SIG-M5 (cell line): ENCODE measurements at regions not wholly inside any gene's neighbourhood (a gene's known extent, or its start where the extent isn't known, plus 50 kb on each side); places are given as distances from the start of the nearest gene placed in this dataset.
"Not testable (repeated sequence)": the region's sequence is repeated elsewhere in the genome, so short reads cannot be mapped to it uniquely, and the experiment has no call there.

Source experiments
- DNase-seq: peaks from one replicate; lab custom pipeline; 2025; lab: John Stamatoyannopoulos, UW

DNA sequence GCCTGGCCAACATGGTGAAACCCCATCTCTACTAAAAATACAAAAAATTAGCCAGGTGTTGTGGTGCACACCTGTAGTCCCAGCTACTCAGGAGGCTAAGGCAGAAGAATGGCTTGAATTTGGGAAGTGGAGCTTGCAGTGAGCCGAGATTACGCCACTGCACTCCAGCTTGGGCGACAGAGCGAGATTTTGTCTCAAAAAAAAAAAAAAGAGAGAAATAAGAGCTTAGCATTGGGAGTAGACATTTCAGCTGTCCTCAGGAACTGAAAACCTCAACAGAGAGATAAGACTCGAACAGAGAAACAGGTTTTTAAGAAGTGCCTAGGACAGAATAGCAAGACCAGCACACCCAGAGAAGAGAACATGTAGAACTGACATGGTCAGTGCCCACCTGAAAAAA lies 262.6 kb upstream of the RAB4A start:
- DNase-seq: not testable (repeated sequence)

DNA sequence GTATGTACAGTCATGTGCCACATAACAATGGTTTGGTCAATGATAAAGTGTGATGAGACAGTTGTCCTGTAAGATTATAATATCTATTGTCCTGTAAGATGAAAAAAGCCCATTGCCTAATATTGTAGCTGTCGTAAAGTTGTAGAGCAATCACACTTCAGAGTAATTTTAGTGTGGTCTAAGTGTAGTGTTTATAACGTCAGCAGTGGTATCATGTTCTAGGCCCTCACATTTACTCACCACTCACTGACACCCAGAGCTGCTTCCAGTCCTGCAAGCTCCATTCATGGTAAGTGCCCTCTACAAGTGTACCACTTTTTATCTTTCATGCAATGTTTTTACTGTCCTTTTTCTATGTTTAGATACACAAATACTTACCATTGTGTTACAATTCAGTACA lies 259.9 kb upstream of the RAB4A start:
- no peak for DNase-seq

DNA sequence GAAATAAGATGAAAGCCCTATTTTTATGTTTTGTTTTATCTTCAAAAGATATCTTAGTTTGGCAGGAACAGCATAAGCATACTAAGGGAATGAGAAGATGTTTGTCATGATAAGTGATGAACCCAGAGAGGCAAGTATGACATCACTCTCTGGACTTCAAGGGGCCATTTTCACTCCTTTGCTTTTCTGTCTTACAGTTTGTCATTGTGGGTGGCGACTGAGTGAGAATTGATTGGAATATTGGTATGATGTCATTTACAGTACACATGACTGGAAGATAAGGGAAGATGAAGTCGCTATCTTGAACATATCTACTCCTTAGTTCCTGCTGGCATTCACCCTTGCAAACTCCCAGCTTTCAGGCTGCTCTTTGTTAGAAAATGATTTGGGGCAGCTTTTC lies 258.1 kb upstream of the RAB4A start:
- DNase-seq: no peak

DNA sequence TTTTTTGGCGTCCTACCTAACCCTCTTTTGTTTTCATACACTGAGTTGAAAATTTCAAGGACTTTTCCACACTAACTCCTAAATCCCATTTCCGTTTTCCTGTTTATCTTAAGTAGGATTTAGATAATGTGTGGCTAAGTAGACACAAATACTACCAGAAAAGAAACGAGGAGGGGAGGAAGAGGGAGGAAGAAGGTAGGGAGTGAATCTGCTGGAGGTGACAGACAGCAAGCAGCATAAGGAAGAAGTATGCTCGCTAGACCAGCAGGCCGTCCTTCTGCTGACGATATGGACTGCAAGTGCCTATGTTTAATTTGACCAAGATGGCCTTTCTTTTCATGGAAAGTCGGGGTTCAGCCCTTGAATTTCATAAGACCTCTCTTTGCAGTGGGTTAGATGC lies 256.9 kb upstream of the RAB4A start:
- no peak for DNase-seq

DNA sequence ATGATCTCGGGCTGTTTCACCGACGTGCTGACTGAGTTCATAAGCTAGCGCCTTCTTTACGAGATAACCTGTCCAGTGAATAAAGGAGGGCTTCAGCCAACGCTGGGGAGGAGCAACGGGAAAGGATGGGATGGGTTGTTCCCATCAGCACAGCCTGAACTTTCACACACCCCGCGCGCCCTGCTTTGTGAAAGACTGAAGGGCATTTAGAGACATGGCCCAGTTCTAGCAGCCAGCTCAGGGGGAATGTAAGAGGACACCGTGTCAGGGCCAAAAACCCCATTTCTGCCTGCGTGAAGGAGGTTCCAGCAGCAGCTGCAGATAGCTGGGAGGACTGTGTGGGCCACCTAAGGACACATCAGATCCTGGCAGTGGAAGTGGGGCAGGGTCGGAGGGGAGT lies 255.1 kb upstream of the RAB4A start:
- DNase-seq: no peak

DNA sequence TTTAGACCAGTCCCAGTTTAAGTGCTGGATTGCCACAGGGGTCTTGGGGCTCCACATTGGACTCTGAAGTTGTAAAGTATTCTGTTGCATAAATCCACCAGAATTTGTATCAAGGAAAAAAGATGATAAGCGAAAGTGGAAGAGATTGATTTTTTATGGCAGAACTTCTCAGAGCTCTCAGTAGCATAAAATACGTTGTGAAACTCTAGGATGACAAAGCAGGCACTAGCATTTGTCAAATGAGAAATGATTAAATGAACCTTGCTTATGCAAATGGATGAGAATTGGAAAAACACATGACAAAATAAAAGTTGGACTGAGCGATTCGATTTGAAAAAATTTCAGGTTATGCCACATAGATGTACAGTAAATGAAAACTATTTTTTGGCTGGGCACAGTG lies 253.8 kb upstream of the RAB4A start:
- DNase-seq: no peak

DNA sequence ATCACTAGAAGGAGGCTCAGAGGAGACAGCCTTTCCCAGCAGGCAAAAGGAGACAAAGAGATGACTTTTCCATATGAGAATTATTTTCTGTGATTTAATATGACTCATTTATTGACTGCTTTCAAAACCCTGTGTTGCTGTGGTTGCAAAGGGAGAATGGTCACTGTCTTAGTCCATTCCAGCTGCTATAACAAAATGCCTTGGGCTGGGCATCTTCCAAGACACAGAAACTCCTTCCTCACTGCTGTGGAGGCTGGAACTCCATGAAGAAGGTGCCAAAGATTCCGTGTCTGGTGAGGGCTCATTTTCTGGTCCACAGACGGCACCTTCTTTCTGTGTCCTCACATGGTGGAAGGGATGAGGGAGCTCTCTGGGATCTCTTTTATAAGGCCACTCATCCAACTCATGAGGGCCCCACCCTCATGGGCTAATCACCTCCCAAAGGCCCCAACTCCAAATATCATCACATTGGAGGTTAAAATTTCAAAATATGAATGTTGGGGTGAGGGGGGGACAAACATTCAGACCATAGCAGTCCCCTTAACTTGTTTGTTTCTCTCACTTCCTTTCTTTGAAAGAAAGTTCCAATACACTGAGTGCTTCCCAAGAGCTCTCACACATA lies 252.1 kb upstream of the RAB4A start:
- no peak for DNase-seq

DNA sequence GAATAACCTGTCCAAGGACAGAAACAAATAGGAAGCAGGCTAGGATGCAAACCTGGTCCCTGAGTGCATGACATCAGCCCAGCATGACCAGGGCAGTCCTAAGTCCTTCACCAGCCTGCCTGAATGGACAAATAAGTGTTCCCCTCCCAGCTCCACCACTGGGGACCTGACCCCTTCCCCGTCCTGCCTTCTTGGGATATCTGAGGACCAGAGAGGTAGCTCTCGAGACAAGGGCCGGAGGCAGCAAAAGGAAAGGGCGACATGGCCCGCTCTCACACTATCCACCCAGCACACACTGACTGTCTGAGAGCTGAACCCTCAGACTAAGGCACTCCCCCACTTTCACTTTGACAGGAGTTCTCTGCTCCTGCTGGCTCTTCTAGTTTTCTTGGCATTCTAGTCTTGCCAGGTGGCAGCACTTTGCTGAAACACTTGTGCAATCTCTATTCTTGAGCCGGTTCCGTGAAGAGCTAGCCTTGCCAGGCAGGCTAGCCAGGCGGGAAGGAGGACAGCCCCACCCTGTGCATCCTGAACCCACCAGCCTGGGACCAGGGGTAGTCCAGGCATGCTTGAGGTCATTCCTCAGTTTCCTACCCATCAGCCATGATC lies 251.1 kb upstream of the RAB4A start:
- DNase-seq: no peak

DNA sequence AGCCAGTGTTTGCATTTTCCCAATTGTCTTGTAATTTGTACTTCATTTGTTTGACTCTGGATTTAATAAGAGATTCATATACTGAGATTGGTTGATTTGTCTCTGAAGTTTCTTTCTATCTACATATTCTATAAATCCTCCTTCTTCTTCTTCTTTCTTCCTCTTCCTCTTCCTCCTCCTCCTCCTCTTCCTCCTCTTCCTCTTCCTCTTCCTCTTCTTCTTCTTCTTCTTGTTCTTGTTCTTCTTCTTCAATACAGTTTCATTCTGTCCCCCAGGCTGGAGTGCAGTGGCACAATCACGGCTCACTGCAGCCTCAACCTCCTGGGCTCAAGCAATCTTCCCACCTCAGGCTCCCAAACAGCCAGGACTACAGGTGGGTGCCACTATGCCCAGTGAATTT lies 249.9 kb upstream of the RAB4A start:
- DNase-seq: not testable (repeated sequence)

DNA sequence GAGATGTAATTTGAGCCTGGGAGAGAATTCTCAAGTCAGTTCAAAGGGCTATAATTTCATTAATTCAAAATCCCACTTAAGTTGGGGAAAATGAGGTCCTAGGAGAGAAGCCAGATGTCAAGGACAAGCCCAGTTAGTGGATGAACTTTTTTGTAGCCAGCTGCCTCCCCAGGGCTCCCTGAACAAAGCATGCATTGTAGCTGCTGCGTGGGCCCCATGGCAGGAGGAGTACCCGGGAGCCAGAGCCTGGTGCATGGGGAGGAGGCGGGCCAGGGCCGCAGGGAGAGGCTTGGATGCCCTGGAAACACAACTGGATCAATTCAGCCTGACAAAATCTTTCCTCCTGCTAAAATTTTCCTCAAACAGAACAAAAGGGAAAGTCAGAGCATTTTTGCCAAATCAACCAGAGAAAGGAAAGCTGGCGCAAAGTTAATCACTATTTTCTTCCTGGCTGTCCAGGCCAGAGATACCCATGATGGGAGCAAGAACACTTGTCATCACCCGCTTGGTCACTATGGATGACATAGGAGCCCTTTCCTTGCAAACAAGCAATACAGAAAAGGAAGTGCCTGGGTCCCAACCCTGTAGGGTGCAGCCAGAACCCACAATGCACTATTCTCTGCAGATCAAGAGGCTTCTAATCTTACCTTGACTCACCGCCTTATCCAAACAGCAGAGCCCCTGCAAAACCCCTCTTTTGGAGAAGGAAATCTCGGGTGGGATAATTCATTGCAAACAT lies 248.1 kb upstream of the RAB4A start:
- DNase-seq: no peak

DNA sequence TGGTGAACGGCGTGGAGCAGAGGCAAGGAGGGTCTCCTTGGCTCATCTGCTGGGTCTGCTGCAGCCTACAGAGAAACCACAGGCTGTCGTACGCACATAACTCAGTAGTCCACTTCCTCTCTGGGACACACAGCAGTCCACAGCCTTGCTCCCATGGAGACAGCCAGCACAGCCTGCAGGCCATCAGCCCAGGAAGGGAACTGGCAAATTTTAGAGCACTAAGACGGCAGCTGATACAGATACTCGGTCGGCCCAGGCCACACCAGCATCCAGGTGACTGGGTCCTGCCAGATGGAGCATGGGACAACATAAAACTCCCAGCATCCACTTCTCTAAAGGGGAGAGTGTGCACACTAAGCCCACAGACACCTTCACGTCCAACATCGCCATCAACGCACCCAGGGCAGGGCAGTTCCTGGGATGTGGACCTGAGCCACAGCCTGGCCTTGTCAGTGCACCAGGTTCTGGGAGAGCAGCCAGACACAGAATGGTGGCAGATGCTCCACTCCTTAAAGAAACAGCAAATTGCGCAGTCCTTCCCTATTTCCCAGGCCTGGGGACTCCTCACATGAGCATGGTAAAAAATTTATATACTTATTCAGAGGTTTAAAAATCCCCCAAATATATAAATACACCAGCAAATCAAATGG lies 247.1 kb upstream of the RAB4A start:
- no peak for DNase-seq

DNA sequence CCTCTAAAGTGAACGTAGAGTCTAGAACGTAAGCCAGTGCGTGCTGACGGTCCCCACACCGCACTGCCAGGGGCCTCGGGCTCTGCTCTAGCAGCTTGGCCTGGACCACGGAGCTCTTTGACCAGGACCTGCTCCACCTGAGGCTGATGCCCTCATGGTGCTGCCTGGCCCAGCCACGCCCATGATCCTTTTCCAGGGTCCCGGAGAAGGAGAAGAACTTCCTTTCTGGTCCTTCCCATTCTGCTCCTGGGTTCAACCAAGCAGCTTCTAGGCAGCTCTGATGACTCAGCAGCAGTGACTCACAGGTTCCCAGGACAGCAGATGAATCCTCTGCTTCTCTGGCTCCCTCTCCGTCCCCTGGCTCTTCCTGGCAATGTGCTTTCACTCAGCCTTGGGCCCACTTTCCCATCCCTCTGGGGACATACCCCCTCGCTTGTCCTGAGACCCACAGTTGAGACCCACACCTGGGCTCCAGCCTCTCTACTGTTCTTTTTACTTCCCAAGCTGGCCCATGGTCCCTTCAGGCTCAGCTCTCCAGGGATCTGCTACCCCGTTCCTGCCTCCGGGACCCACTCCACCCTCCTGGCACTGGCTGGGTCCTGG lies 246.3 kb upstream of the RAB4A start:
- no peak for DNase-seq

DNA sequence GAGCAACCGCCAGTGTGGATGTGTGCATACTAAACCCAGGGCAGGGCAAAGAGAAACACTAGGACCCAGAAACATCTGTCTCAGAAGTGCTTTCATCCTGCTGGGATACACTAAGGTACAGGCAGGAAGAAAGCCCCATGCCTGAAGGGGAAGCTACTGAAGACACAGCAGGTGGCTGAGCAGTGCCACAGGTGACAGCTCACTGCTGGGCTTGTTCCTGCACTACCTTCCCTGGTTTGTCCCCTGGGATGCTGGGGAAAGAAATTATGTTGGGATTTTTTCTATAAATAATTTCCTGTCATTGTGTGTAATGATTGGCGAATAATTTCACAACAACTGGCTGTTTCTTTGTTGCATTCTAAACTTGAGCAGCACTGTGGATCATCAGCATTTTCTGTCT lies 245.3 kb upstream of the RAB4A start:
- no peak for DNase-seq

DNA sequence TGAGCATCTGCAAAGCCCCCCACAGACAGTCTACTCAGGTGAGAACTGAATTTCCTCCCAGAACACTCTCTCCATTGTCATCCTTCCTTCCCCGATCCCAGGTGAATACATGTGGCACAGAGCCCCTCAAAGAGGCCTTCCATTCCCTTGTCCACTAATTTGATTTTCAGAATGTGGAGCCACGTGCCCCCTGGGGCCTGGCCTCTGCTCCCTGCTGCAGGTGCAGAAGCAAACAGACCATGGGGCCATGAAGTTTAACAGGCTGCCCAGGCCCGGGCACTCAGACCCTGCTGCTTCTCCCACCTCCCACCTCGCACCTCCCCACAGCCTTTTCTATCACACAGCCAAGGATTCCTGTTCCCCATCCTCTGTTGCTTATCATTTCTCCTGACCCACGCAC lies 243.8 kb upstream of the RAB4A start:
- no peak for DNase-seq

DNA sequence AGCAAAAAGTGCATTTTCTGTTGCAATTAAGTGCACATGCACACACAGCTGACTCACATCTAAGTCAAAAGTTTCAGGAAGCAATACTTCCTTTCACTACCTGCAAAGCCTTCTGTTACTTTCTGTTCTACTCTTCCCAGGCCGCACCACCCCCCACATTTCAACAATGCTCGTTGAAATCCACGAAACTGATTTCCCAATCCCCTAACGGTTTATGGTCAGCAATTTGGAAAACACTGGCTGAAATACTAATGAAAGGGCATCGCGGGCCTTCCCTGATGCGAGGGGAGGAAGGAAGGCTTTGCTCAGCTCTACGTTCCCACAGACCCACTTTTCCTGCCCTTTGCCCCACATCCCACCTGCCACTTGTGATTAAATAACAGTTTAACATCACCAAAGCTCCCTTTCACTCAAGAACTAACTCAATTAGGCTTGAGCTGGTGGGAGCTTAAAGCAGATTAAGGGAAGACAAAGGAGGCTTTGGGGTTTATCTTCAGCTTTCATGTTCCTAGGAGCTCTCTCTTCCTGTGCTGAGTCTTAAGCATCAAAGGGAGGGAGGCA lies 243.2 kb upstream of the RAB4A start:
- peak; percentile 90 for DNase-seq

DNA sequence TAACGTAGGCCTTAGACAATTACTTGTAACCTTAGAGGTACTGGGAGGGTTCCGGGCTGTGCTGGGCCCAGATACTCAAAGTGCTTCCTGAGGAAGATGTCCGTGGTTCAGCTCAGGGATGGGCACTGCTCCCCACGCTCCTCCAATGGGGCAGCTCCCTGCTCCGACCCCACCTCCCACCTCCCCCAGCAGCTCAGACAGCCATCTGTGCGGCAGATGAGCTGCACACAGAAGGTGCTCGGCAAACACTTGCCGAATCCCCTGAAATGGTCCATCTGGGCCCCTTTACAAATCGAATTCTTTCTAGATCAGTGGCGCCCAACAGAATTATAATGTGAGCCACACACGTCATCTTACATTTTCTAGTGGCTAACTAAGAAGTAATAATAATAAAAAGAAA lies 242.4 kb upstream of the RAB4A start:
- no peak for DNase-seq

DNA sequence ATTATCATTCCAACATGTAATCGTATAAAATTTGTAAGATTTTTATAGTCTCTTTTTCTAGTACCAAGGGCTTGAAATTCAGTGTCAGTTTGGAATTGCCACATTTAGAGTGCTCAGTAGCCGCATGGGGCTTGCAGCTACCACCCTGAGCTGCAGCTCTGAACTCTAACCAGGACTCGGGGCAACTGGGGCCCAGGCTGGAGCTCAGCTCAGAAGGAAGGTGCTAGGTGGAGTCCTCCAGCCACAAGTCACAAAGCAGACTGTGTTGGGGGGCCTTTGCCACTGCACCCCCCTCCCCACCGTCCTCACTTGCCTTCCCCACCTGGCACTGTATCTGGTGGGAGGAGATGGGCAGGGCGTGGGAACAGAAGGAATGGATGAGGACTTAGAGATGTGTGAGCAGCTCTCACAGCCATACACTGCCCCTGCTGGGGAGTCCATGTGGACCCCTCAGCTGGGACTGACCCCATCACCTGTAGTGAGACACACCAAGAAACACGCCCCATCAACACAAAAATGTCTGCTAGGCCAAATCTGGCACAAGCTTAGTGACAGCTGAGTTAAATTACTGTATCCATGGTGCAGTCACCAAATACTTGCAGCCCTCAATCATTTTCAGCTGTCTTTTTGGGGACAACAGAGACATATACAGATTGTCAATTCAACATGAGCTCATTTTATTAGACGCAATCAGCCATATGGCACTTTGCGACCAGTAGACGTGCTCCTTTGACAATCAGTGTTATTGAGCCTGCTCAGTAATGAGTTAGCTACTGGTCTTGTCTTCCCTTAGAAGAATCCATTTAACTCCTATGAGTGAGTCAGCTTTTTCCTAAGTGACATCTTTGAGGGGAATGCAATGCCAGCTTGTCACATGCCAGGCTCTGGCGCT lies 241.7 kb upstream of the RAB4A start:
- no peak for DNase-seq

DNA sequence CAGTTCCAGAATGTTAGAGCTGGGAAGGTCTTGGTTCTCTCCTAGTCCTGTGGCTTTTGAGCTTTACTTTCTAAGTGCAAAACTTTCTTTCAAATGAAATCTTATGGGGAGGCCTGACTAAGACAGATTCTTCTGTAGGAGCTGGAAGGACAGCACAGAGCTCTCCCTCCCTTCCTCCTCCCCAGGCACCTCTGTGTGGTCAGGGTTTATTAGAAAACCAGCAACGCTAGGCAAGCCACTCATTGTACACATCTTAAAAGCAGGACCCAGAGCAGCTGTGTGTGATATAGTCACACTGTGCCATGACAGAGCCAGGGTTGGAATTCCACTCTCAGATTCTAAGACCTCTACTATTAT lies 241.1 kb upstream of the RAB4A start:
- no peak for DNase-seq

DNA sequence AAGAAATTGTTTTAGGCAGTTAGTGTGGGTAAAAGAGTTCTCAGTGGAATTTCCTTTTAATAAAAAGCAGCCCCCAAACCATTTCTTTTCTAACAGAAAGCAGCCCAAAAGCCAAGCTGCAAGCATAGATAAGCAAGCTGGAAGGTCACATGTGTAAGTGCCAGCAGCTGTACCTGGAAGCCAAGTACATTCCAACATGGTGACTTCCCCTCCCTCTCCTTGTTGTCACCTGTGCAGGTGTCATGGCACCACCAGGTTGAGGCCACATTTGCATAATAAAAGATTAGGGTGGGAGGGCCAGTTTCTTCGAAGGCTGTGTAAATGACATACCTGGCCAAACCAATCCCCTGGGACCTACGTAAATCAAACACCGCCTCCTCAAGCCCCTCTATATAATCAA lies 240.3 kb upstream of the RAB4A start:
- DNase-seq: no peak

DNA sequence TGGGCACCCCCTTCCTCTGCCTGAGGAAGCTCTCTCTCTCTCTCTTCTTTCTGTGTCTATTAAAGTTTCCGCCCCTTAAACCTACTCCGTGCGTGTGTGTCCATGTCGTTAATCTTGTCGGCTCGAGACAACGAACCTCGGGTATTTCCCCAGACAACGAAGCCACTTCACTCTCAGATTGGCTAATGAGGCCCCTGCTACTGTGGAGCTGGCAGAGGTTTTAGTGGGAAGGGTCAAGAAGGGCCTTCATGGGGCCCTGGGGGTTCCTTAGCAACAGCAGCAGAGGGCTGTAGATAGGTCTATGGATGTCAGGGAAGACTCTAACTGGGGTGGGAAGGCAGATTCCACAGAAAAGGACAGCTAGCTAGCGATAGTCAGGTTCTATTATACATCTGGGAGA lies 239.8 kb upstream of the RAB4A start:
- no peak for DNase-seq
